ENCODE measurements at regions not wholly inside any gene's neighbourhood (a gene's known extent, or its start where the extent isn't known, plus 50 kb on each side); places are given as distances from the start of the nearest gene placed in this dataset.

DNA sequence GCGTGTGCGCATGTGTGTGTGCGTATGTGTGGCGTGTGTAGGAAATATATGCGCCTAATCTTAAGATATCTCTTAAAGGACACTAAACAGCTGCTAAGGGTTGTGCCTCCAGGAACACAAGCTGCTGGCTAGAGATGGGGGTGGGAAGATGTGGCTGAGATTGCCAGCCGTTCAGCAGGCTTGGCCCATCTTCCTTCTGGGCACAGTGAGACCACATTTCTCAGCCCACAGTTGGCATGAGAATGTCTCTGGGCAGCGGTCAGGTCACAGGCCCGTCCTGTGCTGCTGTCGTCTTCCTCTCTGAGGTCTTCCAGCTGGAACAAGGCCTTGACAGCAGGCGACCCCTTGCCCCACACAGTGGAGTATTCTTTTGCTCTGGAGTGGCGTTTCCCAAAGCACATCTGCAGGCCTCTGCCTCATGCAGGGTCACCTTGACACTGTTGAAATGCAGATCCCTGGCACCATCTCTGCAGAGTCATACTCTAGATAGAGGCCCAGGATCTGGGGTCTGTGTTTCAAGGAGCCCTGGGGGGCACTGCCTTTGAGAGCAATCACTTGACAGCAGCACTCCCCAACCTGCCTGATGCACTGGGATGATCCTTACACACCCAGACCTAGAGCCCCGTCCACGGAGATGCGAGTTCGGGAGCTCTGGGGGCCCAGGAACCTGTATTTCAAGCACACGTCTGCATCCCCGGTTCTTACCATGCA lies 335.5 kb upstream of the SFSWAP start:
- Mint-ChIP-seq H3K27ac (no peak overlapping the region), H3K9me3 (no peaks in the 10 kb centered on the region), H3K27me3 (no peaks in the 10 kb centered on the region), H3K4me3 (no peak overlapping the region), H3K4me1 (no peaks in the 10 kb centered on the region)
- DNase-seq (no peak), ATAC-seq (no peak)

DNA sequence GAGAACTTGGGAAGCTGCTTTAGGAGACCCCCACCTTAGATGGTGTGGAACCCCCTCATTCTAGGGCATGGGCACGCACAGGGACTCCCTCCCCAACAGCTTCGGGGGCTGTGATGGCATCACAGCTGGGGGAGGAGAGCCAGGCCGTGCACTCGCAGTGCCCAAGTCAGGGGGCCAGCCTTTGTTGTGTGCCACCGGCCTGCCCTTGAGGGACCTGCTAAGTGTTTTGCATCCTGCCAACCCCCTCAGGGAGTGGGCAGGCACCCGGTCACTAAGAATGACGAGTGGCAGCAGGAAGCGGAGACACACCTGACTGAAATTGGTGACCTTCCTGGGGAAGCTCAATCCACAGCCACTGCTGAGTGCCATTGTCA lies 334.9 kb upstream of the SFSWAP start:
- no peaks in the 10 kb centered on the region for H3K9me3 Mint-ChIP-seq
- H3K27ac Mint-ChIP-seq, result no peak overlapping the region
- ATAC-seq (no peak), DNase-seq (no peak)
- no peaks in the 10 kb centered on the region for H3K27me3 Mint-ChIP-seq
- no peak overlapping the region for H3K4me3 Mint-ChIP-seq
- no peaks in the 10 kb centered on the region for H3K4me1 Mint-ChIP-seq

DNA sequence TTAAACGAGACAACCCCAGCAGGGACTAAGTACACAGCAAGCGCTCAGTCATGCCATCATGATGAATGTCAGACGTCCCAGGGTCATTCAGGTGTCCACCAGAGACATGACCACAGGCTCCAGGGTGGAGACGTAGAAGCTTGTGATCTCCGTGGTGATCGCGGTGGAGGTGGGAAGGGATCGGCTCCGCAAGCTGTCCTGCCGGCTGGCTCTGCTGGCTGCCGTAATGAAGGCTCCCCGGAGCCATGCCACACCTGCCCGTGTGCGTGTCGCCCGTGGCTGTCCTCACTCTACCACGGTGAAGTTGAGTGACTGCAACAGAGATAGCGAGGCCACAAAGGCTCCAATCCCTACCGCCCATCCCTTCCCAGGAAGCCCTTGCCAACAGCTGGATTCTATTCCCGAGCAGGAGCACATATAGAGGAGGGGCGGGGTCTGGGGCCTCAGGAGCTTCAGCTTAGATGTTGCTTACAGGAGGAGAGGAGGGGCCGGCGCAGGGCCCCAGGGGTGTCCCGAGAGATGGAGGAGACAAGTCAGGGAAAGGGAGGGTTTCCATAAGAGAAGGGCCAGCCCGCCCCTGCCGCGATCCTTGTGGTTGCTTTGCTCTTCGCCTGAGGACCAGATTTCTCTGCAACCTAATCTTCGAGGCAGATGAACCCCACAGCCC lies 332.6 kb upstream of the SFSWAP start:
- no peak overlapping the region for H3K27ac Mint-ChIP-seq
- H3K4me1 Mint-ChIP-seq, result no peaks in the 10 kb centered on the region
- no peak overlapping the region for H3K4me3 Mint-ChIP-seq
- ATAC-seq (no peak), DNase-seq (no peak)
- H3K27me3 Mint-ChIP-seq, result peaks cover 3% of the 10 kb centered on the region
- H3K9me3 Mint-ChIP-seq, result no peaks in the 10 kb centered on the region

DNA sequence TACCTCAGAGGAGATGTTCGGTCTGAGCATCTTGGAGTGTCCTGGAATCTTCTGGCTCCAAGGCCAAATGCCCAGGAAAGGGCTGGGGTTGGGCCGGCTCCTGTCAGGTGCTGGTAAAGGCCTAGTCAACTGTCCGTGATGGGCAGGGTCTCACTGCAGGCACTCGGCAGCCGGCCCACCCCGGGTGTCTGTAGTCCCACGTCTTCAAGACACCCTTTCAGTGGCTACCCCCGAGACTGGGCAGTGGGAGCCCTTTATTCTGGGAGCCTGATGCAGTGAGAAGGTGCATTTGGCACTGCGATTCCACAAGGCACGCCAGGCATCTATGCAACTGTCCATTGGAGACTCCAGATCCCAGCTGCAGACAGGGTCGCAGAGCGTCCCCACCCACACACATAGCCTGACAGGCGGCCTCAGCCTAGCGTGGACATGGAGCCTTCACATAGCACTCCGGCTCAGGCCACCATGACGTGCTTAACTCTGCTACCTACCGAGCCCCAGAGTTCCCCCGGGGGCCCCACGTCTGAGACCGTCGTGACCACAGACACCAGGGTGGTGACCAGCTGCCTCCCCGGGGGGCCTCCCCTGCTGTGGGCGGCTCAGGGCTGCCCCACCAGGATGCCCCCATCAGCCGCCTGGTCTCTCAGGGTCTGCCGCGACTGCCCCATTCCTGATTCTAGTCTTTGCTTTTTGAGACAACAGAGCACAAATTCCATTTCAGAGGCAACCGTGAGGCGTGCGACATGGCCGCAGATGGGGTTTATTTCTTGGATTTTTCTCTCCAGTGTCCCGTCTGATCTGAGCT lies 331.8 kb upstream of the SFSWAP start:
- no peak for ATAC-seq
- no peak for DNase-seq
- Mint-ChIP-seq H3K9me3 (no peaks in the 10 kb centered on the region), H3K27me3 (peaks cover 8% of the 10 kb centered on the region), H3K27ac (no peak overlapping the region), H3K4me1 (no peaks in the 10 kb centered on the region), H3K4me3 (no peak overlapping the region)

DNA sequence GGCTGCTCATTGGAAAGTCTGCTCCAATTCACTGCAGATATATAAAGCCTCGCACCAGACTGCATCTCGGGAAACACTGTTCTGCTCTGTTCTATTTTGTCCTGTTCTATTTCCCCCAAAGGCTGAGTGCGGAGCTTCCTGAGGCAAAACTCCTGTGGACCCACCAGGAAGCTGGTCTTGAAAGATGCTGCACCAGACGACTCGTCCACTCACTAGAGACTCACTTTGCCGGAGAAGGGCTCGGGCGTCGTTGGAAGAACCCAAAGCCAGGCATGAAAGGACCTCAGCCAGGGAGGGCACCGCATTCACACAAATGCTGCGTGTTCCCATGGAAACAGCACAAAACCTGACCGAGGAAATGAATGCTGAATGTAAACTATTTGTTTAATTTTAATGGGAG lies 331.2 kb upstream of the SFSWAP start:
- Mint-ChIP-seq H3K27ac (no peak overlapping the region), H3K4me3 (no peak overlapping the region), H3K9me3 (no peaks in the 10 kb centered on the region), H3K27me3 (peaks cover 8% of the 10 kb centered on the region), H3K4me1 (no peaks in the 10 kb centered on the region)
- DNase-seq (no peak), ATAC-seq (no peak)

DNA sequence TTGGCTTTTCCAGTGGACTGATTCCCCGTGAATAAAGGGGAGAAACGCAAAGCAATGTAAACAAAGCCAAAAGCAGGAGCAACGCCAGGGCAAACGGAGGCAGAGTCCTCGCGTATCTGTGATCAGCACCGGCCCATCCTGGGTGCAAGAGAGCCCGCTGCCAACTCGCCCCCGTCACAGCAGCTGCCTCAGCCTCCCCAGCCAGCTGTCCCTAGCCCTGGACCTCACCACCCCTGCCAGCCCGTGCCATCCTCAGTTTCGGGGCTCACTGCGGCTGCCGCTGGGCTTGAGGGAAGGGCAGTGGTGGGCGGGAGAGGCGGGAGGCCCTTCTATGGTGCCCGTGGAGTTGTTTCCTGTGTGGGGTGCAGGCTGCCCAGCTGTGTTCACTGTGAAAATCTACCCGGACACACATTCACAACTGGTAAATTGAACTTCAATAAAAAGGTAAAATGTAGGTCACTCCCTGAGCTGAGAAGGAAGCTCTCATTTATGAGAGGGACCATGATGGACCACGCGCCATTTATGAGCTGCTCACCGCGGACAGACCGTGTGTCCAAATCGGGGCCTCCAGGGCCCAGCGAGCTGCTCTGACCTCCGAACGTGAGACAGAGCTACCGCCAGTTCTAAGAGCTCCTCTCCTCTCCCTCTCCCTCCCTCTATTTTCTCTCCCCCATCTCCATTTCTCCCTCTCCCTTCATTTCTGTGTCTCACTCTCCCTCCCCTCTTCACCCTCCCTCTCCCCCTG lies 330.5 kb upstream of the SFSWAP start:
- Mint-ChIP-seq H3K27ac (no peak overlapping the region), H3K9me3 (no peaks in the 10 kb centered on the region), H3K4me1 (no peaks in the 10 kb centered on the region), H3K27me3 (peaks cover 8% of the 10 kb centered on the region), H3K4me3 (no peak overlapping the region)
- no peak for DNase-seq
- no peak for ATAC-seq

DNA sequence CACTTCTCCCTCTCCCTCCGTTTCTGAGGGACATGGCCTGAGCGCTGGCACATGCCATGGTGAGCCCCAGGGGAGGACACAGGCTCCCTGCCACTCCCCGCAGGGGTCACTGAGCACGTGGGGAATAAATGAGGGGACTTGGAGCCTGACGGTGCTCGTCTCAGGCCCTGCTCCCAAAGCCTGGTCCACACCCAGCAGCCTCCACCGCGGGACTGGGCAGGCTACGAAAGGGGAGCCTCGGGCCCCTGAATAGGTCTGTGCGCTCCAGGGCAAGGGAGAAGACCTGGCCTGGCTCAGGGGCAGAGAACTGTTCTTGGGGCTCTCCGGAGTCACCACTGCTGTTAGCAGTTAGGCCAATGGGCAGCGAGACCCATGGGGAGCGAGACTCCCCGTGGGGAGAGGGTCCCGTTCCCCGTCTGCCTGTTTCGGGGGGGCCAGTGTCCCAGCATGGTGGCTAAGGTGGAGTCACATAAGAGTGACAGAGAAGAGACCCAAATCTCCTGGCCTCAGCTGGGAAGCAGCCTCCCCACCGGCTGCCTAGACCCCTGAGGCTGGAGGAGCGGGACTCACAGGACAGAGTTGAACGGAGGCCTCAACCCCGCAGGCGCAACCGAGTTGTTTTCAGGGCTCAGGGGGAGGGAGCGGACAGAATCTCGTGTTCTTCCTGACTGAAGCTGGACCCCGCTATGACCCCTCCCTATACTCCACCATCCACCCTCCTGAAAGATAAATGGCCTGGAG lies 329.8 kb upstream of the SFSWAP start:
- no peak overlapping the region for H3K27ac Mint-ChIP-seq

DNA sequence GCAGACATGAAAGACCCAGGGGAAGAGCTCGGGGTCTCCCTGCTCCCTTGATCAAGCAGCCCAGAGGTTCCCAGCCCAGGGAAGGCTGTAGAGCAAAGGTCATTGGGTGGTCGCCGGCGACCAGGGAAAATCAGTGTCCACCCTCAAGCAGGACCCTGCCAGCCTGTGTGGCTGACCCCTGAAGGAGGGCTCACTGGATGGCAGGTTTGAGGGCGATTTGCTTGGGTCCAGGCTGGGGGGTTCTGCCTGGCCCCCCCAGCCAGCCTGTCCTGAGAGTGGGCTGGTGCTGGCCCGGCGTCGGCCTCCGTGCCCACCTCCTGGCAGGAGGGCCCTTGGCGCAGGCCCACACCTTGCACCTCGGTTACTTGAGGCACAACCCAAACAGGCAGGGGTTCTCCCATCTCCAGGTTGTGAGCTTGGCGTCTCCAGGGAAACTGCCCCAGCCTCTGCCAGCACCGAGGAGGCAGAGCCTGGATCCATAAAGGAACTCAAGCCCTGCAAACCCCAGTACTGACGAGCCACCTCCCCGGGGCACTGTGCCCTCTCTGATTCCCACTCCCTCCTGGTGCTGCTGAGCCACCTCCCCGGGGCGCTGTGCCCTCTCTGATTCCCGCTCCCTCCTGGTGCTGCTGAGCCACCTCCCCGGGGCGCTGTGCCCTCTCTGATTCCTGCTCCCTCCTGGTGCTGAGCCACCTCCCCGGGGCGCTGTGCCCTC lies 329.0 kb upstream of the SFSWAP start:
- no peak for ATAC-seq
- Mint-ChIP-seq H3K27ac (no peak overlapping the region), H3K27me3 (peaks cover 8% of the 10 kb centered on the region), H3K9me3 (no peaks in the 10 kb centered on the region), H3K4me1 (no peaks in the 10 kb centered on the region), H3K4me3 (no peak overlapping the region)
- DNase-seq, result no peak

More for the DNA sequence above, 329.8 kb upstream of the SFSWAP start:
- Mint-ChIP-seq H3K9me3 (no peaks in the 10 kb centered on the region), H3K4me3 (no peak overlapping the region), H3K4me1 (no peaks in the 10 kb centered on the region), H3K27me3 (peaks cover 8% of the 10 kb centered on the region)
- no peak for ATAC-seq
- no peak for DNase-seq

DNA sequence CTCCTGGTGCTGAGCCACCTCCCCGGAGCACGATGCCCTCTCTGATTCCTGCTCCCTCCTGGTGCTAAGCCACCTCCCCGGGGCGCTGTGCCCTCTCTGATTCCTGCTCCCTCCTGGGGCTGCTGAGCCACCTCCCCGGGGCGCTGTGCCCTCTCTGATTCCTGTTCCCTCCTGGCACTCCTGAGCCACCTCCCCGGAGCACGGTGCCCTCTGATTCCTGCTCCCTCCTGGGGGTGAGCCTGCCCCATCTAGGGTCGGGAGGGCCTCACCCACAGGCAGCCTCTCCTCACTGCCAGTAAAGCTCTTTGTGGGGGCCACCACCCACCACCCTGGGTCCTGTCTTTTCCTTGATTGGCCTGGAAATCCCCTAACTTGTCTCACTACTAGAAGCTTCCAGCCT lies 327.6 kb upstream of the SFSWAP start:
- ATAC-seq (no peak), DNase-seq (no peak)
- no peak overlapping the region for H3K4me3 Mint-ChIP-seq
- peaks cover 8% of the 10 kb centered on the region for H3K4me1 Mint-ChIP-seq
- no peaks in the 10 kb centered on the region for H3K9me3 Mint-ChIP-seq
- H3K27ac Mint-ChIP-seq, result no peak overlapping the region
- H3K27me3 Mint-ChIP-seq, result peaks cover 8% of the 10 kb centered on the region

DNA sequence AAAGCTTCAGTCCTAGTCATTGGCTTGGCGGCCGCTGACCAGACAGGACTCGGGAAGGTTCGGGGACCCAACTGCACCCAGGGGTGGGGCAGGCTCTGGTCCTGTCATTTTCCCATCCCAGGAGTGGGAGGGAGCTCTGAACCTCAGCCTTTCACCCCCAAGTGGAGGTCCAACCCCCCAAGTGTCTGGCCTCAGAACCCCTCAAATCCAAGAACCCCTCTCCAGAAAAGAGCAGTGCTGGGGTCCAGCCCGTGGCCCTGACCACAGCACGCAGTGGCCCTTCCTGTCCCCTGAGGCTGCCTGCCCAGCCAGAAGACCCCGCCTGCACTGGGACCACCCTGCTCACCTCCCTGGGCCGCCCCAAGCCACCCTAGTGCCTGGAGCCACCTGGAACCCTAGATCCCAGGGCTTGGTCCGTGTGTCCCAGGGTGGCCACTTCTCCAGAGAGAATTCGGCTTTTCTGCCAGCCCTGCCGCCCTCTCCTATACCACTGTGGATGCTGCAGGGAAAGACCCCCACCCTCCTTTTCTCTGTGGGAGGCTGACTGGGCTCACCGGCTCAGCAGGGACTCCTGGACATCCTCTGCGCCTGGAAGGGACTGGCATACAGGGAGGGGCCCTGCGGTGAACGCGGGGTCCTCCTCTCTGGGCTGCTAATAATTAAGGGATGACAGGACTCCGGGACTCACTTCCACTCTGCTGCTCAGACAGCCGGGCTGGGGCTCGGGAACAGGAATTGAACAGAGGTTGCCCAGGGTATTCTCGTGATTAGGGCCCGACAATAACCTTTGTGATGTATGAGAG lies 326.9 kb upstream of the SFSWAP start:
- Mint-ChIP-seq H3K27ac (no peak overlapping the region), H3K4me3 (no peak overlapping the region), H3K4me1 (peaks cover 8% of the 10 kb centered on the region), H3K27me3 (peaks cover 8% of the 10 kb centered on the region), H3K9me3 (no peaks in the 10 kb centered on the region)
- ATAC-seq, result no peak
- no peak for DNase-seq

DNA sequence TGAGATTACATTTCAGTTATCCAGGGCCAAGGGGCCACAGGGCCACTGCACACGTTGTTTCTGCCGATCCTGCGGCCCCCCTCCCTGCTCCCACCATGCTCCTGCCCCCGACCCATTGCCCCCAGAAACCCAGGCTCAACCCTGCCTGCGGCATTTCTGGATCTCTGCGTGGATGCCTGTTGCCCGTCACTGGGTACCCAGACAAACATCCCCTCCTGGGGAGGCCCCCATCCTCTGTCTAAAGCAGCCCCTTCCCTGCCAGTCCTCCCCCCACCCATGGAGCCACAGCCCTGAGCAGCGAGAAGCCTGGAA lies 326.4 kb upstream of the SFSWAP start:
- Mint-ChIP-seq H3K27me3 (peaks cover 8% of the 10 kb centered on the region), H3K4me3 (no peak overlapping the region), H3K27ac (peak overlapping the region in 1 of 2 donors; percentile 24), H3K4me1 (peaks cover 8% of the 10 kb centered on the region), H3K9me3 (no peaks in the 10 kb centered on the region)
- DNase-seq (no peak), ATAC-seq (no peak)

DNA sequence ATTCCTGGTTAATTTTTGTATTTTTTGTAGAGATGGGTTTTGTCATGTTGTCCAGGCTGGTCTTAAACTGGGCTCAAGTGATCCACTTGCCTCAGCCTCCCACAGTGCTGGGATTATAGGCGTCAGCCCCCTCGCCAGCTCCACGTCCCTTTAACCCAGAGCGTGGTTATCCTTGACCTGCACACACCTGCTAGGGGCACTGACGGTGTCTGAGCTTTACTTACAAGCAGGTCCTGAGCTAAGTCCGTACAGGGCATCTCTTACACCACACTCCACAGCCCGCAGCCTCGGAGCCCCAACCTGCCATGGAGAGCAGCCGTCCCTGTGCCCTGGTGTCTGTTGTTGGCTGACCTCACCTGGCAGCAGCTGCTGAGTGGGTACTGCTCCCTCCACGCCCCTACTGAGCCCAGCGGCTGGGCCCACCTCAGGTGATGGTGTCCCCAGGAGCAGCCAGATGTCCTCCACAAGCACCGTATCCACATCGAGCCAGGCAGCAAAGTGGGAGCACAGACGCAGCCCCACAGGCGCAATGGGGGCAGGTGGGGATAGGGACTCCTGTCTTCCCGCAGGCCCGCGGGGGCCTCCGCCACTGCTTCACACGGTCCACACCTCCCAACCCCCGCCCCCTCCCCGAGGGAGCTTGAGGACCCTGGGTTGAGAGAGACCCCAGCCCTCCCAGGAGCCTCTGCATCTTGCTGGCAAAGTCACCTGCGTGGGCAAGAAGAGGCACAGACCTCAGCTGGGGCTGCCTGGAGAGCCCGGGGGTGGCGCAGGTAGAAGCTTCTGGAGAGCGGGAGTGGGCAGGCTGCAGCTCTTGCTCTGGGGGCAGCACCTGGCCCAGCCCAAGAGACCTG lies 325.4 kb upstream of the SFSWAP start:
- H3K4me3 Mint-ChIP-seq, result no peak overlapping the region
- peaks cover 8% of the 10 kb centered on the region for H3K4me1 Mint-ChIP-seq
- peak; percentile 19 for ATAC-seq

DNA sequence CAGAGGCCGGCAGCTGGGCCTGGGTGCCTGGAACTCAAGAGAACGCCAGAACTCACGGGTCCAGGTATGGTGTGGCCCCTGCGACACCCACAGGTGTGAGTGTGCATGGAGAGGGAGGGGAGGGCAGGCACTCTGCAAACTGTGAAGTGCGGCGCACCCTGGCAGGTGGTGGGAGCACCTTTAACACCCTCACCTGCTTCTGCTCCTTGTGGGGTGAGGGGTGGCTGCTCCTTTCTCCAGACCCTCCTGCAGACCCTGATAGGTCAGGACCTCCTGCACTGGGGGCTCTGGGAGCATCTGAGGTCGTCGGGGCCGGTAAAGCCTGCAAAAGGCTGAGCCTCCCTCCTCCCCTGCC lies 324.7 kb upstream of the SFSWAP start:
- Mint-ChIP-seq H3K9me3 (no peaks in the 10 kb centered on the region), H3K4me1 (peaks cover 8% of the 10 kb centered on the region), H3K27me3 (peaks cover 8% of the 10 kb centered on the region), H3K27ac (no peak overlapping the region), H3K4me3 (no peak overlapping the region)
- no peak for DNase-seq
- ATAC-seq, result no peak

More for the DNA sequence above, 325.4 kb upstream of the SFSWAP start:
- peaks cover 8% of the 10 kb centered on the region for H3K27me3 Mint-ChIP-seq
- DNase-seq, result no peak
- no peak overlapping the region for H3K27ac Mint-ChIP-seq
- no peaks in the 10 kb centered on the region for H3K9me3 Mint-ChIP-seq
